Endodermal cell (in vitro differentiated cells): ENCODE measurements at regions not wholly inside any gene's neighbourhood (a gene's known extent, or its start where the extent isn't known, plus 50 kb on each side); places are given as distances from the start of the nearest gene placed in this dataset.

Source experiments
- DNase-seq: peaks from one replicate; pipeline ENCODE4 v3.0.0-alpha.2; 2017
- H3K27ac ChIP-seq: 2 replicates; pipeline ENCODE4 v1.5.1; 2013; ENCODE audit warnings: mild to moderate bottlenecking, low read depth, low read length, moderate library complexity
- H3K27me3 ChIP-seq: 2 replicates; pipeline ENCODE4 v1.6.1; 2013; ENCODE audit warnings: mild to moderate bottlenecking, low read length, moderate library complexity; ENCODE audit not compliant: insufficient read depth, control insufficient read depth, poor library complexity, severe bottlenecking
- H3K36me3 ChIP-seq: 2 replicates; pipeline ENCODE4 v1.7.0; 2013; ENCODE audit warnings: mild to moderate bottlenecking, low read length, moderate library complexity; ENCODE audit not compliant: control insufficient read depth, insufficient read depth
- H3K4me1 ChIP-seq: one replicate; pipeline ENCODE4 v1.7.0; 2013; ENCODE audit warnings: low read length; ENCODE audit not compliant: control insufficient read depth, insufficient read depth
- H3K4me3 ChIP-seq: 2 replicates; pipeline ENCODE4 v1.5.1; 2013; ENCODE audit warnings: mild to moderate bottlenecking, low read length, moderate library complexity
- H3K9ac ChIP-seq: 2 replicates; pipeline ENCODE4 v1.6.1; 2013; ENCODE audit warnings: mild to moderate bottlenecking, low read length, moderate library complexity; ENCODE audit not compliant: poor library complexity, severe bottlenecking; ENCODE audit errors: extremely low read depth
- H3K9me3 ChIP-seq: 2 replicates; pipeline ENCODE4 v1.6.1; 2013; ENCODE audit warnings: mild to moderate bottlenecking, low read length, moderate library complexity; ENCODE audit not compliant: control insufficient read depth
- H3K27ac Mint-ChIP-seq: 2 replicates; pipeline ENCODE4 v1.8.0; 2020; ENCODE audit warnings: mixed read lengths
- H3K27me3 Mint-ChIP-seq: 2 replicates; pipeline ENCODE4 v1.8.0; 2021; ENCODE audit warnings: mild to moderate bottlenecking, mixed read lengths; ENCODE audit not compliant: insufficient read depth
- H3K36me3 Mint-ChIP-seq: 2 replicates; pipeline ENCODE4 v1.8.0; 2020; ENCODE audit warnings: low read depth, mixed read lengths
- H3K4me1 Mint-ChIP-seq: 2 replicates; pipeline ENCODE4 v1.8.0; 2020; ENCODE audit warnings: mixed read lengths
- H3K4me3 Mint-ChIP-seq: 2 replicates; pipeline ENCODE4 v1.8.0; 2020; ENCODE audit warnings: mild to moderate bottlenecking, moderate library complexity, mixed read lengths
- H3K9me3 Mint-ChIP-seq: 2 replicates; pipeline ENCODE4 v1.8.0; 2020; ENCODE audit warnings: mild to moderate bottlenecking, mixed read lengths
- WGBS, 2 experiments: methylation state at CpG; one replicate each; pipeline versions ENCODE4 v1.1.5 to v1.1.7; 2013; ENCODE audit warnings: missing lambda C conversion rate in 2 of 2, mixed read lengths in 1 of 2; ENCODE audit not compliant: insufficient coverage in 1 of 2, insufficient read length in 1 of 2; 5-methylcytosine and 5-hydroxymethylcytosine counted together
- TF ChIP-seq, protein P1 (sequence below): fragments of 200-600 bp; sonication (generic); conservative IDR thresholded peaks from 2 replicates; pipeline ENCODE4 v1.5.0; 2021; ENCODE audit warnings: antibody characterized with exemption, mild to moderate bottlenecking

DNA sequence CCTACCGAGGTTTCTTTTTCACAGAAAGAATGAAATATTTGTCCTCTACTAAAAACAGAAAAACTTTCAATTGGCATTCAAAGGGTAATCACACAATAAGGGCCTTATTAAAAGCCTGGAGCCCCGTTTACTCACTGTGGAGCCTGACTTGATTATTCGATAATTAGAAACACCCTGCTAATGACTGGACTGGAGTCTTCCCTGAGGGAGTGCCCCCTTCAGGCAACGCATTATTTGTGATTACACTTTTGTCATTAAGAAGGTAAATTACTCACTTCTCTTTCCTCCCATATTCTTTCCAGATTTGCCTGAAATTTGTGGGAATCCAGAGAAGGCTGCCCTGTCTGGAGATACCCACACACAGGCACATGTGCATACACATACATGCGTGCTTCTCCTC lies 444.2 kb upstream of the NPVF start:
- Mint-ChIP-seq H3K36me3 (no peaks in the 10 kb centered on the region), H3K27ac (no peak overlapping the region), H3K4me1 (no peaks in the 10 kb centered on the region), H3K27me3 (no peaks in the 10 kb centered on the region), H3K9me3 (no peaks in the 10 kb centered on the region), H3K4me3 (no peak overlapping the region)
- H3K27ac ChIP-seq: no peak overlapping the region
- DNase-seq: no peak
- H3K4me1 ChIP-seq: no peaks in the 10 kb centered on the region
- H3K9ac ChIP-seq: no peak overlapping the region
- no peaks in the 10 kb centered on the region for H3K9me3 ChIP-seq
- H3K4me3 ChIP-seq: no peak overlapping the region
- TF ChIP-seq, protein P1, sequence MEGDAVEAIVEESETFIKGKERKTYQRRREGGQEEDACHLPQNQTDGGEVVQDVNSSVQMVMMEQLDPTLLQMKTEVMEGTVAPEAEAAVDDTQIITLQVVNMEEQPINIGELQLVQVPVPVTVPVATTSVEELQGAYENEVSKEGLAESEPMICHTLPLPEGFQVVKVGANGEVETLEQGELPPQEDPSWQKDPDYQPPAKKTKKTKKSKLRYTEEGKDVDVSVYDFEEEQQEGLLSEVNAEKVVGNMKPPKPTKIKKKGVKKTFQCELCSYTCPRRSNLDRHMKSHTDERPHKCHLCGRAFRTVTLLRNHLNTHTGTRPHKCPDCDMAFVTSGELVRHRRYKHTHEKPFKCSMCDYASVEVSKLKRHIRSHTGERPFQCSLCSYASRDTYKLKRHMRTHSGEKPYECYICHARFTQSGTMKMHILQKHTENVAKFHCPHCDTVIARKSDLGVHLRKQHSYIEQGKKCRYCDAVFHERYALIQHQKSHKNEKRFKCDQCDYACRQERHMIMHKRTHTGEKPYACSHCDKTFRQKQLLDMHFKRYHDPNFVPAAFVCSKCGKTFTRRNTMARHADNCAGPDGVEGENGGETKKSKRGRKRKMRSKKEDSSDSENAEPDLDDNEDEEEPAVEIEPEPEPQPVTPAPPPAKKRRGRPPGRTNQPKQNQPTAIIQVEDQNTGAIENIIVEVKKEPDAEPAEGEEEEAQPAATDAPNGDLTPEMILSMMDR: peak; percentile 51
- no peaks in the 10 kb centered on the region for H3K27me3 ChIP-seq
- 72 to 83% methylated on average over 3 to 5 of the region's 5 CpGs for WGBS, 2 experiments
- no peaks in the 10 kb centered on the region for H3K36me3 ChIP-seq

GRCh38 chr7:25675789-25676474 lies 447.6 kb upstream of the NPVF start:
- WGBS, 2 experiments: 85 to 94% methylated on average over 3 of the region's 4 CpGs
- no peaks in the 10 kb centered on the region for H3K4me1 Mint-ChIP-seq

GRCh38 chr7:25677595-25677994 lies 449.3 kb upstream of the NPVF start:
- DNase-seq: no peak
- Mint-ChIP-seq H3K4me3 (no peak overlapping the region), H3K36me3 (no peaks in the 10 kb centered on the region), H3K27me3 (peaks cover 2% of the 10 kb centered on the region), H3K27ac (no peak overlapping the region), H3K9me3 (no peaks in the 10 kb centered on the region), H3K4me1 (no peaks in the 10 kb centered on the region)
- H3K4me1 ChIP-seq: no peaks in the 10 kb centered on the region
- TF ChIP-seq, protein P1: no peak
- H3K9ac ChIP-seq: no peak overlapping the region
- no peaks in the 10 kb centered on the region for H3K9me3 ChIP-seq
- H3K27me3 ChIP-seq: no peaks in the 10 kb centered on the region
- no peak overlapping the region for H3K27ac ChIP-seq
- no peaks in the 10 kb centered on the region for H3K36me3 ChIP-seq
- H3K4me3 ChIP-seq: no peak overlapping the region
- 94 to 100% methylated on average over 1 to 4 of the region's 4 CpGs for WGBS, 2 experiments

More at GRCh38 chr7:25675789-25676474, 447.6 kb upstream of the NPVF start:
- no peak overlapping the region for H3K27ac Mint-ChIP-seq
- H3K36me3 Mint-ChIP-seq: no peaks in the 10 kb centered on the region
- no peaks in the 10 kb centered on the region for H3K36me3 ChIP-seq
- no peak overlapping the region for H3K9ac ChIP-seq
- H3K27me3 ChIP-seq: no peaks in the 10 kb centered on the region
- H3K27ac ChIP-seq: no peak overlapping the region
- TF ChIP-seq, protein P1: no peak
- no peaks in the 10 kb centered on the region for H3K27me3 Mint-ChIP-seq
- no peaks in the 10 kb centered on the region for H3K9me3 ChIP-seq
- H3K4me3 ChIP-seq: no peak overlapping the region
- H3K4me3 Mint-ChIP-seq: no peak overlapping the region
- DNase-seq: no peak
- H3K4me1 ChIP-seq: no peaks in the 10 kb centered on the region
- H3K9me3 Mint-ChIP-seq: no peaks in the 10 kb centered on the region
